Transverse colon (tissue), 4 donors: ENCODE measurements at regions not wholly inside any gene's neighbourhood (a gene's known extent, or its start where the extent isn't known, plus 50 kb on each side); places are given as distances from the start of the nearest gene placed in this dataset.
"Not testable (repeated sequence)": the region's sequence is repeated elsewhere in the genome, so short reads cannot be mapped to it uniquely, and the experiment has no call there.

Experiments used
- DNase-seq: peaks from one replicate; pipeline ENCODE4 v3.0.0-alpha.2; 2019
- H3K27ac ChIP-seq, 4 donors: fragments of 200-600 bp; sonication (generic); 2 replicates each; pipeline ENCODE4 v1.5.1; 2016 to 2018; ENCODE audit warnings: inconsistent platforms in 4 of 4
- H3K27me3 ChIP-seq: fragments of 200-600 bp; sonication (generic); 2 replicates; pipeline ENCODE4 v1.5.1; 2017; ENCODE audit warnings: inconsistent platforms
- H3K36me3 ChIP-seq, 4 donors: fragments of 200-600 bp; sonication (generic); 2 replicates each; pipeline ENCODE4 v1.5.1; 2017 to 2019; ENCODE audit warnings: inconsistent platforms in 4 of 4
- H3K4me1 ChIP-seq, 4 donors: fragments of 200-600 bp; sonication (generic); 2 replicates each; pipeline ENCODE4 v1.5.1; 2017 to 2020; ENCODE audit warnings: inconsistent platforms in 4 of 4
- H3K4me3 ChIP-seq, 4 donors: fragments of 200-600 bp; sonication (generic); 1 replicate in 1 of 4; 2 replicates in 3 of 4; pipeline versions ENCODE4 v1.5.1 to v1.6.1; 2017 to 2019; ENCODE audit warnings: inconsistent platforms in 4 of 4
- H3K9me3 ChIP-seq, 2 donors: fragments of 200-600 bp; sonication (generic); 2 replicates each; pipeline ENCODE4 v1.5.1; 2017 to 2019; ENCODE audit warnings: inconsistent platforms in 2 of 2
- CTCF ChIP-seq, 5 experiments: fragments of 200-600 bp in 3 of 5; fragments of 450-650 bp in 2 of 5; sonication (generic) in 3 of 5; IDR thresholded peaks; 1 replicate in 2 of 5; 2 replicates in 3 of 5; pipeline ENCODE4 v1.5.1; 2016 to 2017; ENCODE audit warnings: antibody characterized with exemption in 5 of 5, inconsistent platforms in 3 of 5, mild to moderate bottlenecking in 2 of 5, moderate library complexity in 1 of 5
- EP300 ChIP-seq: sonication (generic); formaldehyde crosslinking; IDR thresholded peaks from one replicate; pipeline ENCODE4 v1.6.1; 2017; ENCODE audit warnings: antibody characterized with exemption, low read depth
- POLR2A ChIP-seq: fragments of 450-650 bp; IDR thresholded peaks from one replicate; pipeline ENCODE4 v1.6.1; 2016; ENCODE audit warnings: antibody characterized with exemption, mild to moderate bottlenecking, moderate library complexity
- POLR2AphosphoS5 ChIP-seq, 3 donors: sonication (generic); formaldehyde crosslinking; IDR thresholded peaks; one replicate each; pipeline ENCODE4 v1.6.1; 2016; ENCODE audit warnings: antibody characterized with exemption in 3 of 3
- WGBS, 2 donors: methylation state at CpG; one replicate each; pipeline ENCODE4 v1.1.5; 2018; ENCODE audit warnings: low coverage in 1 of 2; 5-methylcytosine and 5-hydroxymethylcytosine counted together
- in situ Hi-C, 4 donors: fragments of 200-750 bp; cut with MboI; loops; one replicate each; pipeline versions ENCODE4 v1.15.0 to v1.15.1; 2017; ENCODE audit warnings: low sequenced_read_pairs in 3 of 4, low pct_ligation_motif_present in 1 of 4, low pct_unique_long_range_greater_than_20kb in 1 of 4
- intact Hi-C: fragments of 100-400 bp; cut with DNase I; formaldehyde crosslinking; loops from one replicate; pipeline ENCODE4 v1.15.1; 2023; ENCODE audit warnings: low total_unique reads

- H3K27me3 ChIP-seq, result no peaks in the 10 kb centered on the region
- intact Hi-C loops, result loop anchor here (5.0 to 10.0 kb wide), 2 partner anchors 777 to 1244 kb away; no protein-coding TSS in a partner anchor
- H3K4me1 ChIP-seq, result peaks cover 0 to 13% (median 7%) of the 10 kb centered on the region in 4 donors
- 81% methylated on average over 8 of the region's 8 CpGs; no CpG with 5 or more reads in 1 of the 2 donors for WGBS, 2 donors
- DNase-seq, result no peak
- TF ChIP-seq CTCF (IDR thresholded peaks at IDR 0.05) (no peak), POLR2A (no peak), EP300 (no peak), POLR2AphosphoS5 (IDR thresholded peaks at IDR 0.05) (no peak)
- H3K27ac ChIP-seq, result no peak overlapping the region
- no peaks in the 10 kb centered on the region for H3K9me3 ChIP-seq
- no peaks in the 10 kb centered on the region for H3K36me3 ChIP-seq
- H3K4me3 ChIP-seq, result peak overlapping the region in 1 of 4 donors; percentile 28
- in situ Hi-C loops, result loop anchor here in 2 of 4 donors (25.0 kb wide), 1 partner anchor 792 kb away; the partner anchor contains the start of gene MEG3 (in 2 of the 2)
Observed at GRCh38 chr14:101628975-101629374, 67.7 kb downstream of the DIO3 start.

- Histone ChIP-seq H3K4me1 (peaks cover 0 to 13% (median 7%) of the 10 kb centered on the region in 4 donors), H3K4me3 (no peak overlapping the region), H3K27ac (no peak overlapping the region), H3K27me3 (peaks cover 5% of the 10 kb centered on the region), H3K36me3 (no peaks in the 10 kb centered on the region), H3K9me3 (no peaks in the 10 kb centered on the region)
- TF ChIP-seq CTCF (IDR thresholded peaks at IDR 0.05) (no peak), POLR2A (no peak), POLR2AphosphoS5 (IDR thresholded peaks at IDR 0.05) (no peak), EP300 (no peak)
- in situ Hi-C loops, result loop anchor here in 3 of 4 donors (10.0 to 25.0 kb wide), 2 partner anchors 776 to 793 kb away; partner anchors contain the start of gene MEG3 (in 2 of the 3)
- intact Hi-C loops, result loop anchor here (5.0 kb wide), 1 partner anchor 968 kb away; no protein-coding TSS in a partner anchor
- 86 to 91% methylated on average over 4 to 21 of the region's 22 CpGs for WGBS, 2 donors
- no peak for DNase-seq
Observed at GRCh38 chr14:101630056-101630965, 69.0 kb downstream of the DIO3 start.

- Histone ChIP-seq H3K36me3 (no peaks in the 10 kb centered on the region), H3K27ac (no peak overlapping the region), H3K4me1 (peaks cover 0 to 13% (median 7%) of the 10 kb centered on the region in 4 donors), H3K9me3 (no peaks in the 10 kb centered on the region), H3K27me3 (peaks cover 6% of the 10 kb centered on the region), H3K4me3 (no peak overlapping the region)
- intact Hi-C loops, result loop anchor here (5.0 kb wide), 1 partner anchor 969 kb away; no protein-coding TSS in a partner anchor
- DNase-seq, result no peak
- 64 to 72% methylated on average over 3 of the region's 3 CpGs for WGBS, 2 donors
- in situ Hi-C loops, result loop anchor here in 3 of 4 donors (10.0 to 25.0 kb wide), 2 partner anchors 776 to 794 kb away; partner anchors contain the start of gene MEG3 (in 2 of the 3)
- TF ChIP-seq POLR2A (no peak), EP300 (no peak), CTCF (IDR thresholded peaks at IDR 0.05) (no peak), POLR2AphosphoS5 (IDR thresholded peaks at IDR 0.05) (no peak)
Observed at GRCh38 chr14:101631199-101631598, 69.9 kb downstream of the DIO3 start.

GRCh38 chr14:101631970-101632369 is 70.7 kb downstream of the DIO3 start:
- in situ Hi-C loops (loop anchor here in 3 of 4 donors (10.0 to 25.0 kb wide), 2 partner anchors 777 to 795 kb away; partner anchors contain the start of gene MEG3 (in 2 of the 3)), intact Hi-C loops (loop anchor here (5.0 kb wide), 1 partner anchor 970 kb away; no protein-coding TSS in a partner anchor)
- peaks cover 0 to 13% (median 7%) of the 10 kb centered on the region in 4 donors for H3K4me1 ChIP-seq
- H3K27ac ChIP-seq, H3K36me3 ChIP-seq, H3K27me3 ChIP-seq, H3K9me3 ChIP-seq, DNase-seq, H3K4me3 ChIP-seq: not testable (repeated sequence)
- 88% methylated on average over 13 of the region's 13 CpGs; no CpG with 5 or more reads in 1 of the 2 donors for WGBS, 2 donors
